Upper lobe of right lung (tissue), 1 donor: ENCODE measurements at regions not wholly inside any gene's neighbourhood (a gene's known extent, or its start where the extent isn't known, plus 50 kb on each side); places are given as distances from the start of the nearest gene placed in this dataset.

Experiments
- ATAC-seq: fragments of 200-7000 bp; cut with Tn5 transposase; one replicate; pipeline ENCODE4 v1.9.1; 2020; ENCODE audit warnings: mild to moderate bottlenecking, moderate library complexity
- DNase-seq: peaks from one replicate; pipeline ENCODE4 v3.0.0-alpha.2; 2020
- H3K27ac ChIP-seq: fragments of 200-600 bp; one replicate; pipeline ENCODE4 v1.8.0; 2022
- H3K27me3 ChIP-seq: fragments of 200-600 bp; one replicate; pipeline ENCODE4 v1.8.0; 2022; ENCODE audit warnings: mild to moderate bottlenecking
- H3K36me3 ChIP-seq: fragments of 200-600 bp; one replicate; pipeline ENCODE4 v1.8.0; 2022
- H3K4me1 ChIP-seq: fragments of 200-600 bp; one replicate; pipeline ENCODE4 v1.8.0; 2022
- H3K4me3 ChIP-seq: fragments of 200-600 bp; one replicate; pipeline ENCODE4 v1.8.0; 2022; ENCODE audit warnings: mild to moderate bottlenecking
- H3K9me3 ChIP-seq: fragments of 200-600 bp; one replicate; pipeline ENCODE4 v1.8.0; 2022
- intact Hi-C: fragments of 100-400 bp; cut with DNase I; formaldehyde crosslinking; loops from one replicate; pipeline ENCODE4 v1.11.0; 2022
- TF ChIP-seq, protein P1 (sequence below): fragments of 200-600 bp; IDR thresholded peaks from one replicate; pipeline ENCODE4 v1.8.0; 2022; ENCODE audit warnings: antibody characterized with exemption
- donor health status: DM: no; HTN: yes; CAD: no; lungs with severe emphysema.

DNA sequence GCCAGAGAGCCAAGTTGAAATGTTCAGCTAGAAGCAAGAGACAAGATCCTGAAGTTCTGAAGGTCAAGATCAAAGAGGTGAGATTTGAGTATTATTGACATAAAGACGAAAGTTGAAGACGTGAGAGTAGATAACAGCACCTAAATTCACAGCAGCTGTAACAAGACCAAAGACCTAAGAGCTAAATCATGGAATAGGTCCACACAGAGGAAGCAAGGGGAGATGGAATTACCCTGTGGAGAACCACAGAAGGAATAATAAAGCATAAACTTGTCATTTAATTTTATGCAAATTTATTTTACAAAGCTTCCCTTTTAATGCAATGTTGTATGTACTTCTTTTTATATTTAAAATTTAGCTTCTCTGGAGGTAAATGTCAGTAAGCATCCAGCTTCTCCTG lies 523.7 kb downstream of the NR2F1-AS1 start:
- DNase-seq (no peak), ATAC-seq (no peak)
- intact Hi-C loops = no loop called here
- TF ChIP-seq, protein P1, sequence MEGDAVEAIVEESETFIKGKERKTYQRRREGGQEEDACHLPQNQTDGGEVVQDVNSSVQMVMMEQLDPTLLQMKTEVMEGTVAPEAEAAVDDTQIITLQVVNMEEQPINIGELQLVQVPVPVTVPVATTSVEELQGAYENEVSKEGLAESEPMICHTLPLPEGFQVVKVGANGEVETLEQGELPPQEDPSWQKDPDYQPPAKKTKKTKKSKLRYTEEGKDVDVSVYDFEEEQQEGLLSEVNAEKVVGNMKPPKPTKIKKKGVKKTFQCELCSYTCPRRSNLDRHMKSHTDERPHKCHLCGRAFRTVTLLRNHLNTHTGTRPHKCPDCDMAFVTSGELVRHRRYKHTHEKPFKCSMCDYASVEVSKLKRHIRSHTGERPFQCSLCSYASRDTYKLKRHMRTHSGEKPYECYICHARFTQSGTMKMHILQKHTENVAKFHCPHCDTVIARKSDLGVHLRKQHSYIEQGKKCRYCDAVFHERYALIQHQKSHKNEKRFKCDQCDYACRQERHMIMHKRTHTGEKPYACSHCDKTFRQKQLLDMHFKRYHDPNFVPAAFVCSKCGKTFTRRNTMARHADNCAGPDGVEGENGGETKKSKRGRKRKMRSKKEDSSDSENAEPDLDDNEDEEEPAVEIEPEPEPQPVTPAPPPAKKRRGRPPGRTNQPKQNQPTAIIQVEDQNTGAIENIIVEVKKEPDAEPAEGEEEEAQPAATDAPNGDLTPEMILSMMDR = no peak
- Histone ChIP-seq H3K27me3 (no peaks in the 10 kb centered on the region), H3K4me3 (no peak overlapping the region), H3K4me1 (no peaks in the 10 kb centered on the region), H3K27ac (no peak overlapping the region), H3K36me3 (no peaks in the 10 kb centered on the region), H3K9me3 (no peaks in the 10 kb centered on the region)

DNA sequence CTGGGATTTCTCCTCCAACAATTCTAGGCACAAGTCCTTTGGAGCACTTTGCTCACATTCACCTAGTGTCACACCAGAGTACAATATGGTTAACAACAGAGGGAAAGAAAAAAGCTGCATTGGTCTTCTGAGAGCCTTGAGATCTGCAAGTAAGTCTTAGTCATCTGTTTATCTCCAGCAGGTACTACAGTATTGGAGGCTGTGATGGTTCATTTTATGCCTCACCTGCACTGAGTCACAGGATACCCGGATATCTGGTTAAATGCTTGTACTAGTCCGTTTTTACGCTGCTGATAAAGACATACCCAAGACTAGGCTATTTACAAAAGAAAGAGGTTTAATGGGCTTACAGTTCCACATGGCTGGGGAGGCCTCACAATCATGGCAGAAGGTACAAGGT lies 525.0 kb downstream of the NR2F1-AS1 start:
- Histone ChIP-seq H3K4me1 (no peaks in the 10 kb centered on the region), H3K27ac (no peak overlapping the region), H3K4me3 (no peak overlapping the region), H3K36me3 (no peaks in the 10 kb centered on the region), H3K9me3 (no peaks in the 10 kb centered on the region), H3K27me3 (no peaks in the 10 kb centered on the region)
- ATAC-seq (no peak), DNase-seq (no peak)
- TF ChIP-seq, protein P1 = no peak
- intact Hi-C loops = no loop called here

DNA sequence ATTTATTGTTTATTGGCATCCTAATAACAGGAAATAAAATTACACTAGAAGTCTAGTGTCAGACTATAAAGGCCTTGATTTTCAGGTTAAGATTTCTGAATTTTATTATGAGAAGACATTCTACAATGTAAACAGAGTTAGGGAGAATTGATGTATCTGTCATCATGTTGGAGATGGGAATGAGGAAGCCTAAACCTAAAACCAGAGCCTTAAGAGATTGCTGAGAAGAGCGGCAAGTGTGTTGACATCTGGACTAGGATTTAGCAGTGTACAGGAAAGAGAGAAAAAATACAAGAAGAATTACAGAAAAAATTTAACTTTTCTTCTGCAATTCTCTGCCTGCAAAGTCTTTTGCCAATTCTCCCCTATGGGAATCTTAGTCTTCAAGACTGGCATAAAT lies 525.5 kb downstream of the NR2F1-AS1 start:
- no peak for DNase-seq
- Histone ChIP-seq H3K27me3 (no peaks in the 10 kb centered on the region), H3K4me3 (no peak overlapping the region), H3K36me3 (no peaks in the 10 kb centered on the region), H3K9me3 (no peaks in the 10 kb centered on the region), H3K27ac (no peak overlapping the region), H3K4me1 (no peaks in the 10 kb centered on the region)
- no peak for ATAC-seq
- TF ChIP-seq, protein P1 = no peak
- intact Hi-C loops = no loop called here

DNA sequence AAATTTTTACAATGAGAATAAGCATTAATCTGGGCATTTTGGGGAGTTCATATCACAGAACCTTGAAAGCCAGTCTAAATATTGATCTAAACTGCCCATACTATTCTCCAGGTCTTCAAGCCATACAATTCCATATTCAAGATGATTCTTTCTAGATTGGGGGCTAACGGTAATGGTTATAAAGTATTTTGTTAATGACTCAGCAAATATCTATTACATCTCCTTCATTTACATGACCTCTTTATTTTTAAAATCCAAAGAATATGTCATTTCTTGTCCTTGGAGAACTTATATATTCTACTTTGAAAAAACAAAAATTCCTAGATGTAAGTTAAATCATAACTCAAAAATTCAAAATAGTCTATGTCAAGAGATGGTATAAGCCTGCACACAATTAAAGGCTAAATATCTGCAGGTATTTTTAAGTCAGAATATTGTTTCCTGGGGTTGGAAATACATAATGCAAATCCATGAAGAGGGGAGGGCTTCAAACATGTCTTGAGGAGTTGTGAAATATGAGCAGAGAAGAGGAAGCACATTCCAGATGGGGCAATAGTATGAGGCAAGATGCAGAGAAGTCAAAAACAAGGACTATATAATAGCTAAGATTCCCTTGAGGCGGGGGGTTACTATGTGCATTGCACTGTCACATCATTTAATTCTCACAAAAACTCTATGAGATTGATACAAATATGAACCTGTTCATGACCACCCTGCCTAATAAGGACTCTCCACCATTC lies 526.4 kb downstream of the NR2F1-AS1 start:
- ATAC-seq = no peak
- Histone ChIP-seq H3K4me1 (no peaks in the 10 kb centered on the region), H3K27ac (no peak overlapping the region), H3K36me3 (no peaks in the 10 kb centered on the region), H3K9me3 (no peaks in the 10 kb centered on the region), H3K27me3 (no peaks in the 10 kb centered on the region), H3K4me3 (no peak overlapping the region)
- intact Hi-C loops = no loop called here
- TF ChIP-seq, protein P1 = no peak
- DNase-seq = no peak

DNA sequence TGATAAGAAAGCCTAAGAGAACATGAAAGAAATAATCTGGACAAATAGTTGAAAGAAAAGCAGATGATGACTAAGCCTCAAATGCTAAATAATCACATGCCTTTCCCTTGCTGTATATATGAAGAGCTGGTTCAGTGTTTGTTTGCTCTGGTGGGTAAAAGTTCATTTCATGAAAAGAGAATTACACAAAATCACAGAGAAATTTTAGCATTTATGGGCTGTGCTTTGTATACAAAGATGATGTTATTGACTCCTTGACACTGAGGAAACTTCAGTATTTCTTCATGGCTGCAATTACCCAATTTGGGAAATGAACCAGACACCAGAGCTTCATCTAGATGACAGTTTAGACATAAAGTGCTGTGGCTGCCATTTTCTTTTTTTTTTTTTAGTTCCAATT lies 527.2 kb downstream of the NR2F1-AS1 start:
- TF ChIP-seq, protein P1 = no peak
- Histone ChIP-seq H3K27me3 (no peaks in the 10 kb centered on the region), H3K27ac (no peak overlapping the region), H3K4me3 (no peak overlapping the region), H3K4me1 (no peaks in the 10 kb centered on the region), H3K9me3 (no peaks in the 10 kb centered on the region), H3K36me3 (no peaks in the 10 kb centered on the region)
- ATAC-seq (no peak), DNase-seq (no peak)
- intact Hi-C loops = no loop called here

DNA sequence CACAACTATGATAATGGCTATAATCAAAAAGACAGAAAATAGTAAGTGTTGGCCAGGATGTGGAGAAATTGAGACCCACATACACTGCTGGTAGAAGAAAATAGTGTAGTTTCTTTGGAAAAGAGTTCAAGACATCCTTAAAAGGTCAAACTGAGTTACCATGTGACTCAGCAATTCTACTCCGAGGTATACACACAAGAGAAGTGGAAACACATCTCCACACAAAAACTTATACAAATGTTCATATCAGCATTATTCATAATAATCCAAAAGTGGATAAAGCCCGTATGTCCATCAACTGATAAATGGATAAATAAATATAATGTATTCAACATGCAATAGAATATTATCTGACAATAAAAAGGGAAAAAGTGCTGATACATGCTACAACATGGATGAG lies 532.2 kb downstream of the NR2F1-AS1 start:
- no peaks in the 10 kb centered on the region for H3K36me3 ChIP-seq
- TF ChIP-seq, protein P1 = no peak
- no peak overlapping the region for H3K27ac ChIP-seq
- H3K4me1 ChIP-seq = no peaks in the 10 kb centered on the region
- H3K9me3 ChIP-seq = no peaks in the 10 kb centered on the region
- ATAC-seq (no peak), DNase-seq (no peak)
- H3K27me3 ChIP-seq = no peaks in the 10 kb centered on the region
- H3K4me3 ChIP-seq = no peak overlapping the region
- intact Hi-C loops = no loop called here
